Activated CD8-positive, alpha-beta memory T cell treated with anti-CD3 and anti-CD28 coated beads for 36 hours (primary cell): ENCODE measurements at regions not wholly inside any gene's neighbourhood (a gene's known extent, or its start where the extent isn't known, plus 50 kb on each side); places are given as distances from the start of the nearest gene placed in this dataset.

ENCODE experiments used
- CTCF ChIA-PET: fragments of 350-600 bp; sonication (Branson Sonifier 250); formaldehyde crosslinking; loops from one replicate; lab custom pipeline; 2021; ENCODE audit warnings: antibody characterized with exemption; lab: Charles Lee
- POLR2A ChIA-PET: fragments of 350-600 bp; sonication (Branson Sonifier 250); formaldehyde crosslinking; loops from one replicate; lab custom pipeline; 2021; ENCODE audit warnings: antibody characterized with exemption; lab: Charles Lee

DNA sequence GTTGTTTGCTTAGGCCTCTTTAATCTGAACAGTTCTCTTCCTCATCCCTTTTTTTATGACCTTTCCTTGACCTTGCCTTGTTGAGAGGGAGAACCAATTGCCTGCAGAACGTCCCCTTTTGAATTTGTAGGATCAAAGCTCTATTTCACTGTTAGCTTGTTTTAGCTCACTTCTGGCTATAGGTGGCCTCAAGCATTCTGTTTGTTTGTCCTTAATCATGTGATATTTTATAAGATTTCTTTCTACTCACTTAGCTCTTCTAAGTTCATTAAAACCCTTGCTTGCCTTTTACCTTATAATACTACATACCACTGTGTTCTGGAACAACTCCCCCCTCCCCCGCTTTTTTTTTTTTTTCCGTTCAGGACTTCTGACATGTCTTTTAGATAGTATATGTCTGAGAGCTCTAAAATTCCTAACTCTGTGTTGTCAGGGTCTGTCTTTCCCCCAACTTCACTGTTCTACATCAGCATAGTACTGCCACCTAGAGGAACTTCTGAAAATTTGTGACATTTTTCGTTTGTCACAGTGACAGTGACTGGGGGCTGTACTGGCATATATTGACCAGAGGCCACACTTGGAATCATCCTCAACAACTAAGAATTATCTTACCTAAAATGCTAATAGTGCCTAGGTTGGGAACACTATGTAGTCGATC, 128.5 kb downstream of the LARP7 start:
- POLR2A ChIA-PET: interaction anchor here (0.6 kb wide), 1 partner anchor 140 kb away, joined by 9 read pairs; no protein-coding TSS in a partner anchor
- CTCF ChIA-PET: interaction anchor here (0.7 to 2.1 kb wide), 16 partner anchors 9 to 187 kb away, joined by 3 to 8 read pairs (median 3); partner anchors contain the start of genes LARP7 and ZGRF1

DNA sequence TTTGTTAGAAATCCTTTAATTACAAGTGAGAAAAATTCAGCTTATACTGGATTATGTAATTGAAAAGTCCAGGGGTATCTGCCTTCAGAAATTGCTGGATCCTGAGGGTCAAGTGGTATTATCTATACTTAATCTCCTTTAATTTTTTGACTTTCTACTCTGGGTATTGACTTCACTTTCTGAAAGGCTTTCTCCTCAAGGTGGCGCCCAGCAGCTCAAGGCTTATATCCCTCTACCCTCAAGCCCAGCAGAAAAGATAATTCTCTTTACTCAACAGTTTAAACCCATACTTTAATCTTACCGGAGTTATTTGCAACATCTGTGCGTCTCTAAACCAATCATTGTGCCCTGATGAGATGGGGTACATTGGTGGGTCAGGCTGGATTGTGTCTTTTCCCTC, 129.5 kb downstream of the LARP7 start:
- ChIA-PET POLR2A (no interaction called here), CTCF (interaction anchor here (0.7 to 1.9 kb wide), 4 partner anchors 10 to 186 kb away, joined by 3 to 4 read pairs (median 4); no protein-coding TSS in a partner anchor)

DNA sequence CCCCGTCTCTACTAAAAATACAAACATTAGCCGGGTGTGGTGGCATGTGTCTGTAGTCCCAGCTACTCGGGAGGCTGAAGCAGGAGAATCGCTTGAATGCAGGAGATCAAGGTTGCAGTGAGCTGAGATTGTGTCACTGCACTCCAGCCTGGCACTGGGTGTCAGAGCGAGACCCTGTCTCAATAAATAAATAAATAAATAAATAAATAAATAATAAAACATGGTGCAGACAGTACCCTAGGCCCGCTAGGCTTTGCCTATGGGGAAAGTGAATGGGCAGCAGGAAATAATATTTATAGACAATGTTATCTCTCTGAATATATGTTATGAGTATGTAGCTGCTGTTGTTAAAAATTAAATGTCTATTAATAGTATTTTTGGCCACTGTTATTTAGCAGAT, 130.4 kb downstream of the LARP7 start:
- ChIA-PET POLR2A (no interaction called here), CTCF (no interaction called here)

DNA sequence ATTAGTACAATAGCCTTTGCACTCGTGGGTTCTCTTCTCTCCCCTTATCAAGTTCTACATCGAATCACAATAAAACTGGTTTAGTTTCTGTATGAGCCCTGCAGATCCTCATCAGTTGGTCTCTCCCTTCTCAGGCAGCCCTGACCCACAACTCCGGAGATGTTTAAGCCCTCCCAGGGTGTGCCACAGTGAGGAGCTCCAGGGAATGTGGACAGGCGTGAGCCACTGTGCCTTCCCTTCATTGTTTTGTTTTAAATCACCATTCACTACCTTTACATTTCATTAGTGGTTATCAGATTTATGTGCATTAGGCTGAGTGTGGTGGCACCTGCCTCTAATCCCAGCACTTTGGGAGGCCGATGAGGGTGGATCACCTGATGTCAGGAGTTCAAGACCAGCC, 133.2 kb downstream of the LARP7 start:
- ChIA-PET POLR2A (no interaction called here), CTCF (no interaction called here)

DNA sequence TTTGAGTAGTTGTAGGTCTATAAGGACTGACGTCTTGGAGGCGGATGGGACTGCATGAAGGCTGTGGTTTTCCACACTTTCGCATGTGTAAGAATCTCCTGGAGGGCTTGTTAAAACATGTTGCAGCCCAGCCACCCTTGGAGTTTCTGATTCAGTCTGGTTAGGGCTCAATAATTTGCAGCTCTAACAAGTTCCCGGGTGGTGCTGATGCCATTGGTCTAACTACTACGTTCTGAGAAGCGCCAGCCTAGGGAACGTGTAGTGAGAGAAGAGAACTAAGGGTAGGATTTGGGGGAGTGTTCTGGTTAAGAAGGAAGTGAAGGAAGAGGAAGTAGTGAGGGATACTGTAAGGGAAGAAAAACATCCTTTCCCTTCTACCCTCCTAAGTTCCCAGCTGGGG, 138.9 kb downstream of the LARP7 start:
- ChIA-PET POLR2A (no interaction called here), CTCF (no interaction called here)

DNA sequence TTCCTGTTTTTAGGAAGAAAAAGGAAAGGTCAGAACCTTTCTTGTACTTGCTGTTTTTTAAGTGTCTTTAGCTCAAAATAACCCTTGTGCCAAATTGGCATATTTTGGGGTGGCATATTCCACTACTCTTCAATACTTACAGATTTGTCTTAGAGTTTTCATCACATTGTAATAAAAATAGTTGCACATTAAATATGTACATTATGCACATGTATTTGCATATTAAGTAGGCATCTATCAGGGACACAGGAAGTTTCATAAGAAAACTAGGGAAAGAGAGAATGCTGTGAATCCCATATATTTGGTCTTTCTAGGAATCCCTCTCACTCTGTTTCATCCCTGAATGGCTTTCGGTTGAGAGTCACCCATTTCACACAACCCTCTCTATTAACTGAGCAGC, 139.6 kb downstream of the LARP7 start:
- ChIA-PET CTCF (no interaction called here), POLR2A (no interaction called here)

DNA sequence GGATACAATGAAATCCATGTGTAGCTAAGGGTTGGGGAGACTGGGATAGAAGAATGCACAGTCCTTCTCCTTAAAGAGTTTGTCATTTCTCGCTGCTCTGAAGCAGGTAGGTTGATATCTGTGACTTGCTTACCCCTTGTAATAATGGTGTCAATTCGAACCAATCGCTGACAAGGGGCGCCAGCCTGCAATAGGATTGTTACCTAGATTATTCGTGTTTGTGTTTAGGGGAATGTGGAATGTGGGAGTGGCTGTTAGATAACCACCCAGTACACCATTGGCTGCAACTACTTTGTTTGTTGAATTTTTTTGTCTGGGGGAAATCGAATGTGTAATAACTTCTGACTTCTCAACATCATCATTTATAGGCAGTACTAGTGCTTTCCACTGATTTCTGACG, 141.6 kb downstream of the LARP7 start:
- ChIA-PET CTCF (no interaction called here), POLR2A (no interaction called here)

DNA sequence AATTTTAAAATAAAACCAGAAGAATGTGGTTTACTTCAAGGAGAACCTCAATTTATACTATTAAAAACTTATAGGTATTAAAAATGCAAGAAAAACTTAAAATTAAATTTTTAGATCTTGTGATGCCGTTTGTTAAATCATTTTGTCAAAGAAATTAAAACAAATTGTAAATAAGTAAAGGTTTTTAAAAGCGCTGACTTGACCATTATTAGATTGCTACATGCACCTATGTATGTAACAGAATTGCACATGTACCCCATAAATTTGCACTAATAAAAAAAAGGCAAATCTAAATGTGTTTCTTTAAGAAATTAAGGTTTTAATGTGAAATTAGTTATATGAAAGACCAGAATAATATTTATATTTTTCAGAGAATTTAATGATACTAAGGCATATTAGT, 156.1 kb downstream of the LARP7 start:
- CTCF ChIA-PET: no interaction called here
- POLR2A ChIA-PET: no interaction called here

DNA sequence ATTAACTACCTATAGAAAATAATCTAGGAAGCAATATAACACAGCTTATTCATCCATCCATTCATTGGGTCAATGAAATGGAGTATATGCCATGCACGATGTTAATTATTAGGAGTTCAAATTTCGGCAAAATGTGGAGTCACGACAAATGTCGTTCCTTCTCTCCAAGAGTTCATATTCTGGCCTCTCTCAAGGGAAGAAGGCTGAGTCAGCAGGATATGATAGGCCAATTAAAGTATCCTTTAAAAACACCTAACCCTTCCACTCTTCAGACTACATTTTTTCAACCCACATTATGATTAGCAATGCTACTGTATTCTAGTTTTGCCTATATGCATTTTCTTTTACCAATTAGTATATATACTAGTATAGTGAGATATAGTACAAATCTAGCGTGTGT, 163.1 kb downstream of the LARP7 start:
- ChIA-PET POLR2A (no interaction called here), CTCF (no interaction called here)

DNA sequence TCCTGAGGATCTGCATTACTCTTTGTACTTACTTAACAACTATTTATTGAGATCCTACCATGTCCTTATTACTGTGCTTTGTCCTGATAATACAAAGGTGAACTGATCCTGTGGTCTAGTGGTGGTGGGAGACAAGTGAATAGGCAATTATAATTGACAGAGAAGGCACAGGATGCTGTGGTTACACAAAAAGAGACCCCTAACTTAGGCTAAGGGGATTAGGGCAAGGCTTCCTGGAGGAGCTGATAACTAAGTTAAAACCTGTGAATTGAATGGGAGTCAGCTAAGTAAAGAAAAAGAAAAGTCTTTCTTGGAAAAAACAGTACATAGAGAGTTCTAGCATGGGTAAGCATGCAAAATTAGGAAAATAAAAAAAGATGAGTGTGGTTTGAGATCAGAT, 164.4 kb downstream of the LARP7 start:
- ChIA-PET CTCF (no interaction called here), POLR2A (no interaction called here)

DNA sequence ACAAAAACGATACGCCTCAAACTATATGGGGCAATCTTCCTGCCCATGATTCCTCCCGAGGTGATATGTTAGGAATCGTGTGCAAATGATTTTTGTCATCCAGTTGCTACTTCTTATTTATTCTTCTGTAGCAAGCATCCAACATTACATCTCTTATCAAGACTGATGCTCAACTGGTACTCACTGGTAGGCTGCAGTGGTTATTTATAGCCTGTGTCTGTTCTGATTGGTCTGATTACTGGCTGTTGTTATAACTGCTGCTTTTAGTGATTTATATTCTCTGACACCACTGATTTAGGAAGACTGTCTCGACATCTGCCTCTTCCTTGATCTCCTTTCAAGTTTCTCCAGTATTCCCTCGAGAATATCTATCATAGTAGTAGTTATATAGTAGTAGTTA, 165.8 kb downstream of the LARP7 start:
- POLR2A ChIA-PET: no interaction called here

DNA sequence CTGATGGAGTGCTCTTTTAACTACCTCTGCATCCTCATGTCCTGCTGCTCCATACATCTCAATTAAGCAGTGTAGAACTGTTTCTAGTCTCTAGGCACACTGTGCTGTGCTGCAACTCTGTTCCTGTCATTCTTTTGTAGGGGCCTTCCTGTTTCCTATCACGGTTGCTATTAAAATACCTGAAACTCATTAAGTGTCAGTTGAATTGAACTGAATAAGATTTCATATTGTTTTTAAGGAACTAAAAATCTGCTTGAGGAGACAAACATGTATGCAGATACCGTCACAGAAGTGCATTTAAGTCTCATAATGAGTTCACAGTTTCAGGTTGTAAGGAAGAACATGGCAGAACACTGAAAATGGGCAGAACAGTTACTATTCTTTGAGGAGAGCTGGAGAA, 170.1 kb downstream of the LARP7 start:
- POLR2A ChIA-PET: no interaction called here
- CTCF ChIA-PET: no interaction called here

More for the DNA sequence above, 165.8 kb downstream of the LARP7 start:
- CTCF ChIA-PET: no interaction called here

DNA sequence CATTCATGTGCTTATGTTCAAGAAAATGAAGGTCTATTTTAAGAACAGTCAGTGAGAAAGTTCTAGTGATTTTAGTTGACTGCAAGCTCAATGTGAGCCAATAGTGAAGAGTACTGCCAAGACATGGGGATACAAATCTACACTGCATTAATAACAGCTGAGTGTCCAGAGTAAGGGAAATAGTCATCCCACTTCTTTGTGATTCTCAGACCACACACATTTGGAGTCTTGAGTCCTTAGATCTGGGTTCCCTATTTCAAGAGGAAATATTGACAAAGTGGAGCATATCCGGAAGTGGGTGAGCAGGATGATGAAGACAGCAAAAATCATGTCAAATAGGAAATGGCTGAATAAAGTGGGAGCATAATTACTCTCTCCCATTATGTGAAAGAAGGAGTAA, 171.1 kb downstream of the LARP7 start:
- POLR2A ChIA-PET: no interaction called here
- CTCF ChIA-PET: no interaction called here

DNA sequence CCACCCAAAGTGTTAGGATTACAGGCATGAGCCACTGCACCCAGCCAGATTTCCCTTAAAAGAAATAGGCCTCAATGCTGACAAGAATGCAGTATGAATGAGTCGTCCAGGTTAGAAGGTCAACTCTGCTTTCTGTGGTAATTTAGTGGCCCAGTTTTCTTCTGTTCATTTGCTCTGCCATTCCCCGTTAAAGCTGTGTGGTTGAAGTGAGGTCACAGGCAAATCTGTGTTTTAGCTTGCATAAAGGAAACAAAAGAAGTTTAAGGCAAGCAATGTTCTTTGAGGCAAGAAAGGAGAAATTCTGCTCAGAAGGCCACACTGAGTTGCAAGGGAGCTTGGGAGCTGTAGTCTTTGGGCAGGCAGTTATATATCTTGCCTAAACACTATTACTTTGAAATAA, 176.8 kb downstream of the LARP7 start:
- ChIA-PET POLR2A (no interaction called here), CTCF (no interaction called here)

DNA sequence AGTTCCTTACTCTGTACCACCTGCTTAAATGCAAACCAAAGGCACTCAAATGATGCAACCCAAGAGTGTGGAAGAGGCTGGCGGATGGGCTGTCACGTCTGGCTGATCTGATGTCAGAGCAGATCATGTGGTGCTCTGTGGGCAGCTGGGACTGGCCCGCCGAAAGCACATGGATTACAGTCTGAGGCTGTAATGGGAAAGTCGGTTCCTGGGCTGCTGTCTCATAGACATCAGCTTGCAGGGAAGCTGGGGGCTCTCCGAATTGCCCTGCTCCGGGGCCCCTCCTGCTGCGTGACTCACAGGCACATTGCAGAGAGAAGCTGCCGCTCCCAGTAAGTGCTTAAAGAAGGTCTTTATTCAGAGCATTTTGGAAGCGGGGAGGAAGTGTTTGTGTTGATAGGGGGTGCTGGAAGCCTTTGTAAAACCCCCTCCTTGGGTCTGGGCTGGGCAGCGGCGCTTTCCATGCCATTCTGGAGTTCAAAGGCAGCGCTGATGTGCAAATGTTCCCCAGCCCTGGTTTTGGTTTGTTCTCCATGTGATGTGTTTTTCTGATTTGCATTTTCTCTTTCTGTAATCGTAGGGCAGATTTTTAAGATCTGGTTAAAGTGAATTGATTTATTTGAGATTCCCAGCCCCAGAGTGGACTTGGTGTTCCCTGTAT, 181.1 kb downstream of the LARP7 start:
- CTCF ChIA-PET: no interaction called here
- POLR2A ChIA-PET: no interaction called here

DNA sequence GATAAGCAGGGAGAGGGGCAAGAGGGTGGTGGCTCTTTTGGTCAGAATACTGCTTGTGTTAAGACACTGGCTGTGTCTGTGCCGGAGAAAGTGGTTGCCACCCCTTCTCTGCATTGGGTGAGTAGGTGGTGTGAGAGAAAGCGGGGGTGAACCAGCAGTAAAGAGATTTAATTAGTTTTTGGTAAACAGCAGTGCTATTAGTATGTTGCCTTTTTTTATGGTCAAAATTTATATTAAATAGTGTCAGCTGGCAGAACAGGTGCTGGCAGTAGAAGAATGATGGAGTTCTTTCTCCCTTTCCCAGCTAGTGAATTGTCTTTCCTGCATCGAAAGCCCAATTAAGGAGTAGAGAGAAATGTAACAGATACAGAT, 181.6 kb downstream of the LARP7 start:
- ChIA-PET POLR2A (no interaction called here), CTCF (no interaction called here)

DNA sequence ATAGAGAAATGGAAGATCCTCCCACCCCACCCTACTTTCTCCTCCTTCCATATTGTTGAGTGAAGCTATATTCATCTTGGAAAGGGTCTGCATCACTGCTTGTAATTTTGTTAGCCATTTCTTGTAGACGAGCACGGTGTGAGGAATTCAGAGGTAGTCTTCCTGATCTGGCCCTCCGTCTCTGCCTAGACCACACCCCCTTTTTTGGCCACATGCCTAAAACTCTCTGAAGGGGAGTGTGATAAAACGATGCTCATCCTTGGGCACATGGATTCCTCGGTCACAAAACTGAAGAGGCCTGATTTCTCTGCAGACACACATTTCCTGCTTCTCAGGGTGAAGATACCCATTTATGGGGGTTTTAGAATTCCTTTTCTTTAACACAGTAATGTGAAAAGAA, 182.8 kb downstream of the LARP7 start:
- ChIA-PET CTCF (no interaction called here), POLR2A (no interaction called here)

DNA sequence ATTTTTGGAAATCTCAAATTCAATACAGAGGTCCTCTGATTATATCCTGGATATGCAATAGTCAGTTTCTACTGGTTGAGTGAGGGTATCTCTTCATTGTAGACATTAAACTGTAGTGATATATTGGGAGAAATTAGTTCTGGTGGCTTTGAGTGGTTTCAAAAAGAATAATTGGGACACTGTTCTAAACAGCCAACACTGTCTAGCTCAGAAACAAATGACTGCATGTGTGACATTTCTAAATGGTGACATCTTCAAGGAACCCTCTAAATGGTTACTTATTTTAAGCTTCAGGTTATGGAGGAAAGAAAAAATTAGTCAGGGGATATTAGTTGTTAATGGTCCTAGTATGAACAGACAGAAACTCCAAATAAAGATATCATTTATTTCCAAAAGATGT, 186.2 kb downstream of the LARP7 start:
- POLR2A ChIA-PET: no interaction called here
- CTCF ChIA-PET: interaction anchor here (0.7 kb wide), 1 partner anchor 911 kb away, joined by 3 read pairs; no protein-coding TSS in a partner anchor

DNA sequence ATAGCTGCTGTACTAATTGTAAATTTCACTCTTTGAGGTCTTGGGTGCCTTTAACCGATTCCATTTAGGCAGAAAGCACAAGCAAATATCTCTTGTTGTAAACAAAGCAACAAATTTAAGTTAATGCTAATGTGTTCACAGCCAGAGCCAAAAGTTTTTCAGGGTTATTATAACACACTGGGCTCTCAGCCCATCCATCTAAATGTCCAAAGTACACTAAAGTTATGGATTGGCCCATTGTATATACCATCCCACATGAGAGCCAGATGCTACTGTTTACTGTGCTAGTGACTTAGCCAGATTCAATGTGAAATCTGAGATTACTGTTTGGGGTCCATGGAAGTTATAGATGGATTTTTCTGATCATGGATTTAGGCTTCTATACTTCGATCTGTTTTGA, 186.7 kb downstream of the LARP7 start:
- POLR2A ChIA-PET: no interaction called here
- CTCF ChIA-PET: interaction anchor here (0.7 kb wide), 1 partner anchor 910 kb away, joined by 3 read pairs; no protein-coding TSS in a partner anchor

DNA sequence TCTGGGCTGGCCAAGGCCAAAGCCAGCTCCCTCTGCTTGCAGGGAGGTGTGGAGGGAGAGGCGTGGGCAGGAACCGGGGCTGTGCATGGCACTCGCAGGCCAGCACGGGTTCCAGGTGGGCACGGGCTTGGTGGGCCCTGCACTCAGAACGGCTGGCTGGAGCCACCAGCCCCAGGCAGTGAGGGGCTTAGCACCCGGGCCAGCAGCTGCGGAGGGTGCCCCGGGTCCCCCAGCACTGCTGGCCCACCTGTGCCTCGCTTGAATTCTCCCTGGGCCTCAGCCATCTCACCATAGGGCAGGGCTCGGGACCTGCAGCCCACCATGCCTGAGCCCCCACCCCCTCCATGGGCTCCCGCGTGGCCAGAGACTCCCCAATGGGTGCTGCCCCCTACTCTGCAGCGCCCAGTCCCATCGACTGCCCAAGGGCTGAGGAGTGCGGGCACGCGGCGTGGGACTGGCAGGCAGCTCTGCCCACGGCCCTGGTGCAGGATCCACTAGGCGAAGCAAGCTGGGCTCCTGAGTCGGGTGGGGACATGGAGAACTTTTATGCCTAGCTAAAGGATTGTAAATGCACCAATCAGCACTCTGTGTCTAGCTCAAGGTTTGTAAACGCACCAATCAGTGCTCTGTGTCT, 193.9 kb downstream of the LARP7 start:
- ChIA-PET CTCF (no interaction called here), POLR2A (no interaction called here)

DNA sequence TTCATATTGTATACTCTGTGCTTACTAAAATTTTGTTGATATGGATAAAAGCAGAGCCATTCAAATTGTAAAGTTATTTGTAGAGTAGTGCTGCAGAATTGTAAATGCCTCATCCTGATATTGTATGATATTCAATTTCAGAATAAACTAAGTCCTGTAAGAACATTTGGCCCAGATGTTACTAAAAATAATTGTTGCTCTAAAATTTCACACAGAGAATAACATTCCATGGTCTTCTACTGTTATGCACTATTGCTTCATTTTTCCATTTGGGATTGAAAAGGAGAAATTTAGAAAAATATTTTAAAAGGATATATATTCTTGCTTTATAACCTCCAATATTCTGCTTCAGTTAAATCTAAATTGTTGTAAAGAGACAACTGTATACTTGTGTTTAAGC, 195.6 kb downstream of the LARP7 start:
- CTCF ChIA-PET: no interaction called here
- POLR2A ChIA-PET: no interaction called here
